ENCODE measurements at regions not wholly inside any gene's neighbourhood (a gene's known extent, or its start where the extent isn't known, plus 50 kb on each side); places are given as distances from the start of the nearest gene placed in this dataset.

- no peak for DNase-seq
These were observed 275.3 kb upstream of the CITED2 start for GRCh38 chr6:139649732-139650131.

GRCh38 chr6:139649128-139649527 is 274.7 kb upstream of the CITED2 start:
- no peak for DNase-seq

- DNase-seq: no peak
These were observed 274.1 kb upstream of the CITED2 start for GRCh38 chr6:139648430-139649000.

GRCh38 chr6:139647841-139648240 is 273.4 kb upstream of the CITED2 start:
- no peak for DNase-seq

GRCh38 chr6:139647016-139647415 is 272.6 kb upstream of the CITED2 start:
- no peak for DNase-seq

- DNase-seq: no peak
These were observed 270.4 kb upstream of the CITED2 start for GRCh38 chr6:139644821-139645220.

GRCh38 chr6:139643986-139644385 is 269.5 kb upstream of the CITED2 start:
- DNase-seq: no peak

- DNase-seq: no peak
These were observed 267.9 kb upstream of the CITED2 start for GRCh38 chr6:139642346-139642745.

GRCh38 chr6:139641376-139641775 is 266.9 kb upstream of the CITED2 start:
- DNase-seq: no peak

GRCh38 chr6:139640921-139641320 is 266.5 kb upstream of the CITED2 start:
- no peak for DNase-seq

GRCh38 chr6:139640448-139640847 is 266.0 kb upstream of the CITED2 start:
- DNase-seq: no peak

GRCh38 chr6:139639507-139639906 is 265.1 kb upstream of the CITED2 start:
- DNase-seq: no peak

GRCh38 chr6:139638179-139638941 is 263.9 kb upstream of the CITED2 start:
- DNase-seq: no peak

GRCh38 chr6:139637766-139638165 is 263.3 kb upstream of the CITED2 start:
- no peak for DNase-seq

- no peak for DNase-seq
These were observed 261.9 kb upstream of the CITED2 start for GRCh38 chr6:139636391-139636790.

- DNase-seq: no peak
These were observed 261.1 kb upstream of the CITED2 start for GRCh38 chr6:139635401-139636130.

GRCh38 chr6:139632840-139633239 is 258.4 kb upstream of the CITED2 start:
- no peak for DNase-seq

GRCh38 chr6:139628270-139628669 is 253.8 kb upstream of the CITED2 start:
- DNase-seq: no peak

- DNase-seq: no peak
These were observed 252.6 kb upstream of the CITED2 start for GRCh38 chr6:139627091-139627490.

GRCh38 chr6:139625998-139626975 is 251.8 kb upstream of the CITED2 start:
- DNase-seq: no peak

- no peak for DNase-seq
These were observed 250.9 kb upstream of the CITED2 start for GRCh38 chr6:139625081-139625939.

- DNase-seq: no peak
These were observed 248.9 kb upstream of the CITED2 start for GRCh38 chr6:139623372-139623771.
